ENCODE measurements at regions not wholly inside any gene's neighbourhood (a gene's known extent, or its start where the extent isn't known, plus 50 kb on each side); places are given as distances from the start of the nearest gene placed in this dataset.

DNA sequence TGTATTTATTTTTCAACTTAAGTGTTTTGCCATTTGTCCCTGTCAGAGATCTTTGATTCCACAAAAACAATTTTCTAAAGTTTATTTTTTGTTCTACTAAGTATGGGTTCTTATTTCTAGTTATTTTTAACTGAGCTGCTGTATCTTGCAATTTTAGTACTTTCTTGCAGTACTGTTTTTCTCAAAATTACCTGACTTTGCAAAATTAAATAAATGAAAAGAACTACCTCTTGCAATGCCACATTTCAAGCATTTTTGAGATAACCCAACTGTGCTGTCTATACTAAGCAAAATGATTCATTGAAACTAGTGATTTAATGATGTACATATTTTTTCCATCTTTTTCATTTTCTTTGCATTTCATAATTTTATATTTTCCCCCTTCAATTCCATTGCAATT is 71.5 kb upstream of the ADGRL2 start:
- no peak for TF ChIP-seq CTCF (IDR thresholded peaks at IDR 0.05)
- TF ChIP-seq POLR2A (IDR thresholded peaks at IDR 0.05): no peak
